Fibroblast of villous mesenchyme (primary cell): ENCODE measurements at regions not wholly inside any gene's neighbourhood (a gene's known extent, or its start where the extent isn't known, plus 50 kb on each side); places are given as distances from the start of the nearest gene placed in this dataset.
"Not testable (repeated sequence)": the region's sequence is repeated elsewhere in the genome, so short reads cannot be mapped to it uniquely, and the experiment has no call there.

ENCODE experiments used
- DNase-seq: peaks from one replicate; pipeline ENCODE4 v3.0.0-alpha.2; 2010; ENCODE audit warnings: low read depth
- H3K4me3 ChIP-seq: 2 replicates; pipeline ENCODE4 v1.5.1; 2011; ENCODE audit warnings: low read depth, mild to moderate bottlenecking, low read length
- TF ChIP-seq, protein P1 (sequence below): IDR thresholded peaks from 2 replicates; pipeline ENCODE4 v1.5.1; 2012; ENCODE audit warnings: low read depth, mild to moderate bottlenecking, low read length; ENCODE audit not compliant: insufficient read depth

DNA sequence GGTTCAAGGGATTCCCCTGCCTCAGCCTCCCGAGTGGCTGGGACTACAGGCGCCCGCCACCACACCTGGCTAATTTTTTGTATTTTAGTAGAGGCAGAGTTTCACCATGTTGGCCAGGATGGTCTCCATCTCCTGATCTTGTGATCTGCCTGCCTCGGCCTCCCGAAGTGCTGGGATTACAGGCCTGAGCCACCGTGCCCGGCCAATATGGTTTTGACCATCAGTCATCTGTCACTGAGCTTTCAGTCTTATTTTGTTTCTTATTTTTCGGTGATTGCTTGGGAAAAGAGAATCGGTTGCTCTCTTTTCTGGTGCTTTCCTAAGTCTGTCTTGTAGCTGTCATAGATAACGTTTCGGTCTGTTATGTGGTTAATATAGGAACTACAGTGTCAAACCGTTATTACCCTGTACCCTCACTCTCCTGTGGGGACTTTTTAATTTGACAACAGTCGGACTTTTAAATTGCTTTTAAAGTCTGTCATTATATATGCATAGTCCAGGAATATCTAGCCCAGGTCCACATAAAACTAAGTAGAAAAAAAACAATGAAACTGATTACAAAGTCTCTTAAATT, 453.4 kb downstream of the KCNJ18 start:
- TF ChIP-seq, protein P1, sequence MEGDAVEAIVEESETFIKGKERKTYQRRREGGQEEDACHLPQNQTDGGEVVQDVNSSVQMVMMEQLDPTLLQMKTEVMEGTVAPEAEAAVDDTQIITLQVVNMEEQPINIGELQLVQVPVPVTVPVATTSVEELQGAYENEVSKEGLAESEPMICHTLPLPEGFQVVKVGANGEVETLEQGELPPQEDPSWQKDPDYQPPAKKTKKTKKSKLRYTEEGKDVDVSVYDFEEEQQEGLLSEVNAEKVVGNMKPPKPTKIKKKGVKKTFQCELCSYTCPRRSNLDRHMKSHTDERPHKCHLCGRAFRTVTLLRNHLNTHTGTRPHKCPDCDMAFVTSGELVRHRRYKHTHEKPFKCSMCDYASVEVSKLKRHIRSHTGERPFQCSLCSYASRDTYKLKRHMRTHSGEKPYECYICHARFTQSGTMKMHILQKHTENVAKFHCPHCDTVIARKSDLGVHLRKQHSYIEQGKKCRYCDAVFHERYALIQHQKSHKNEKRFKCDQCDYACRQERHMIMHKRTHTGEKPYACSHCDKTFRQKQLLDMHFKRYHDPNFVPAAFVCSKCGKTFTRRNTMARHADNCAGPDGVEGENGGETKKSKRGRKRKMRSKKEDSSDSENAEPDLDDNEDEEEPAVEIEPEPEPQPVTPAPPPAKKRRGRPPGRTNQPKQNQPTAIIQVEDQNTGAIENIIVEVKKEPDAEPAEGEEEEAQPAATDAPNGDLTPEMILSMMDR, result no peak
- H3K4me3 ChIP-seq, result no peak overlapping the region
- DNase-seq, result no peak

DNA sequence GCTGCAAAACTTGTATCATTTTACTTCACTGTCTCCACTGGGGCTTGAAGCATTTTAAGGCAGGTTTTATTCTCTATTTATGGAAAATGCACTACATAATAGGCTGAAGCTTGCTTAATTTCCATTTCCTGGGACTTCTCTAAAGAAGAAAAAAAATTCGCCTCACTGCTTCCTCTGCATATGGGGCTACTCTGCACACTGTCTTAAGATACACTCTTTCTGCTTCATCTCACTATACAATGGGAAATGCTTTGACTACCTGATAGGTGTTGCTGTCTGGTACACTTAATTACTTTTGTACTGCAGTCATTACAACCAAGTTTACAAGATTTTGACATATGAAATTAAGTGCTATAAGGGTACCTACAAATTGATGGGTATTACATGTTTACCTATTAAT, 466.0 kb downstream of the KCNJ18 start:
- TF ChIP-seq, protein P1, result no peak

DNA sequence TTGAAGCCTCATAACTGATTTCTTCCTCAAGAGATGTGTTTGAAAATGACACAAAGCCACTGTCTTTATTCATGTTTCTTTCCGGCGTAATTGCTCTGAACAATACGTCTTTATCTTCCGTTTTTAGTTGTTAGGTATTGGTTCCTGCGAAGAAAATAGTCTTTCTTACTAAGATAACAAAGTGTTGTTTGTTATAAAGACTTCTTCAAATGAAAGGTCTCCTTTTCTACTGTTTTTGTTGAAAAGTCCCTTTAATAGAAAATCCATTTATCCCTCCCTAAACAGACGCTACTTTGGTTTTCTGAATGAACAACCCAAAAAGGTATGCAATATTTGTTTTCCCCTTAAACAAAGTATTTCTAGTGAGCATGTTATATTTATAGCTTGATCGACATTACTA, 469.1 kb downstream of the KCNJ18 start:
- TF ChIP-seq, protein P1, result no peak
- DNase-seq, result no peak

More for the DNA sequence above, 466.0 kb downstream of the KCNJ18 start:
- no peak overlapping the region for H3K4me3 ChIP-seq
- DNase-seq, result no peak

DNA sequence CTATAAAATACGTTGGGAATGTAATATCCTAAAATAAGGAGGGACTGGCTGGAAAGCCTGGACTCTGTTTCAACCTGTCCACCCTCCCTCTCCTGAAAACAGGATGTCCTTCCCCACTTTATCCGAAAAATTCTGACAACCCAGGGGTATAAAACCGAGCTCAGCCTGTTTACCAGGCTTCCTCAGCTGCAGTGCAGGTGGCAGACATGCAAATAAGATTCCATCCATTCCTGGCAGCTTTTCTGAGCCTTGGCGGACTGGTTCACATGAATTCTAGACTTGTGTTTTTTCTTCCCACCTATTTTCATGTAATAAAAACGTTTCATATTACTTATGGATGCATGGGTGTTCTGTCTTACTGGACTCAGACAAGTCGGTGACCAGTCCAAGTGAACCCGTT, 479.3 kb downstream of the KCNJ18 start:
- TF ChIP-seq, protein P1, result no peak

More for the DNA sequence above, 469.1 kb downstream of the KCNJ18 start:
- H3K4me3 ChIP-seq, result no peak overlapping the region

DNA sequence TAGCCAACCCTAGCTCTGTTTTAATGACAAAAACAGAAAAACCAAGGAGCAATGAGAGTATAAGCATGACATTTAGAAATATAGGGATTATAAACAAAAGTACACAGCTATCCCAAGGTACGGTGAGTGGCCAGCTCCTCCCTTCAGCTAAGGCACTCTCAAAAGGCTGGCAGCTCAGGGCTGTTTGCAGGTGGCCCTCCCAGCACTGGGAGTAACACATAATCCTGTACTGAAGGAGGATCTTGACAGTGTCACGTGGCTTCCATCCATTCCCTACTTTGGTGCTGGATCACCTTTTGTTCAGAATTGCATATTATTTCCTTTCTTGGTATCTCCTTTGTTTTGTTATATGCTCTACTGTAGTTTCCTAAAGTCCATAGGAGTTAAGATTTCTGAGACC, 500.8 kb downstream of the KCNJ18 start:
- DNase-seq, result no peak
- TF ChIP-seq, protein P1, result no peak
- H3K4me3 ChIP-seq, result no peak overlapping the region

More for the DNA sequence above, 479.3 kb downstream of the KCNJ18 start:
- H3K4me3 ChIP-seq, result no peak overlapping the region
- no peak for DNase-seq

DNA sequence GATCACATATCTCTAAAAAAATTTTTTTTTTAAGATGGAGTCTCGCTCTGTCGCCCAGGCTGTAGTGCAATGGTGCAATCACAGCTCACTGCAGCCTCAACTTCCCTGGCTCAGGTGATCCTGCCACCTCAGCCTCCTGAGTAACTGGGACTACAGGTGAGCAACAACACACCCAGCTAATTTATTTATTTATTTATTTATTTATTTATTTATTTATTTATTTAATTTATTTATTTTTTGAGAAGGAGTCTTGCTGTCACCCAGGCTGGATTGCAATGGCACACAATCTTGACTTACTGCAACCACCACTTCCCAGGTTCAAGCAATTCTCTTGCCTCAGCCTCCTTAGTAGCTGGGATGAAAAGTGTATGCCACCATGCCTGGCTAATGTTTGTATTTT, 507.9 kb downstream of the KCNJ18 start:
- DNase-seq, result not testable (repeated sequence)

DNA sequence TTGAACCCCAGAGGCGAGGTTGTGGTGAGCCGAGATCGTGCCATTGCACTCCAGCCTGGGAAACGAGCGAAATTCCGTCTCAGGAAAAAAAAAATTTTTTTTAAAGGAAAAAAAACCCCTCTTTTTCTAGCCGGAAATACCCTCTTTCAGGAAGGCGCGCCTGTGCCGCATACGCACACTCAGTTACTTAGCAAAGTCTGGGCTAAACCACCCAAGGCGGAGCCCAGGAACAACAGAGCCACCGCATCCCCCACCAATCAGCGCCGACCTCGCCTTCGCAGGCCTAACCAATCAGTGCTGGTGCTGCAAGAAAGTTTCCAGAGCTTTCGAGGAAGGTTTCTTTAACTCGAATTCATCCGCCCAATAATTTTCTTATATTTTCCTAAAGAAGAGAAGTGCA, 510.4 kb downstream of the KCNJ18 start:
- TF ChIP-seq, protein P1, result no peak
- H3K4me3 ChIP-seq, result no peak overlapping the region
- DNase-seq, result no peak

More for the DNA sequence above, 507.9 kb downstream of the KCNJ18 start:
- not testable (repeated sequence) for H3K4me3 ChIP-seq
